H1 (cell line): ENCODE measurements at regions not wholly inside any gene's neighbourhood (a gene's known extent, or its start where the extent isn't known, plus 50 kb on each side); places are given as distances from the start of the nearest gene placed in this dataset.

Experiments
- CHD7 ChIP-seq: fragments of 300-600 bp; sonication (generic); IDR thresholded peaks from 2 replicates; pipeline ENCODE4 v1.7.1; 2012; ENCODE audit warnings: low read length, moderate library complexity, mild to moderate bottlenecking, inconsistent platforms; ENCODE audit not compliant: insufficient replicate concordance
- NRF1 ChIP-seq: IDR thresholded peaks from 2 replicates; pipeline ENCODE4 v1.6.1; 2011; ENCODE audit warnings: mild to moderate bottlenecking, low read depth, low read length, improper control_type of control experiment
- TAF1 ChIP-seq: IDR thresholded peaks from 2 replicates; pipeline ENCODE4 v1.6.1; 2011; ENCODE audit warnings: mild to moderate bottlenecking, low read depth, low read length

- TF ChIP-seq CHD7 (no peak), NRF1 (no peak), TAF1 (no peak)
These were observed 258.9 kb downstream of the IZUMO3 start (continued) for GRCh38 chr9:24286761-24287160.
